Liver (tissue), 8 donors: ENCODE measurements at regions not wholly inside any gene's neighbourhood (a gene's known extent, or its start where the extent isn't known, plus 50 kb on each side); places are given as distances from the start of the nearest gene placed in this dataset.

Source experiments
- DNase-seq: peaks from one replicate; pipeline ENCODE4 v3.0.0-alpha.2; 2017; ENCODE audit warnings: low spot score
- H3K27ac ChIP-seq, 2 donors: one replicate each; pipeline ENCODE4 v1.7.0; 2013; ENCODE audit warnings: inconsistent platforms in 2 of 2, low read length in 2 of 2, control low read depth in 1 of 2, low read depth in 1 of 2, mild to moderate bottlenecking in 1 of 2
- H3K27me3 ChIP-seq, 4 donors: one replicate each; pipeline versions ENCODE4 v1.6.1 to v1.7.0; 2013; ENCODE audit warnings: low read length in 3 of 4, inconsistent platforms in 1 of 4, mild to moderate bottlenecking in 1 of 4, moderate library complexity in 1 of 4; ENCODE audit not compliant: control insufficient read depth in 4 of 4, insufficient read depth in 4 of 4
- H3K36me3 ChIP-seq, 4 donors: one replicate each; pipeline versions ENCODE4 v1.6.1 to v1.7.0; 2013; ENCODE audit warnings: low read length in 3 of 4, mild to moderate bottlenecking in 3 of 4, low read depth in 1 of 4, moderate library complexity in 1 of 4; ENCODE audit not compliant: control insufficient read depth in 4 of 4, insufficient read depth in 3 of 4
- H3K4me1 ChIP-seq, 4 donors: one replicate each; pipeline versions ENCODE4 v1.6.1 to v1.7.0; 2013; ENCODE audit warnings: low read length in 3 of 4, mild to moderate bottlenecking in 3 of 4, moderate library complexity in 1 of 4; ENCODE audit not compliant: control insufficient read depth in 4 of 4, insufficient read depth in 4 of 4
- H3K4me3 ChIP-seq, 3 donors: one replicate each; pipeline versions ENCODE4 v1.6.1 to v1.7.0; 2013; ENCODE audit warnings: low read length in 3 of 3, control low read depth in 1 of 3, low read depth in 1 of 3, mild to moderate bottlenecking in 1 of 3
- H3K9ac ChIP-seq, 2 donors: one replicate each; pipeline ENCODE4 v1.7.0; 2013; ENCODE audit warnings: low read length in 2 of 2, mild to moderate bottlenecking in 2 of 2, moderate library complexity in 2 of 2, control low read depth in 1 of 2, low read depth in 1 of 2
- H3K9me3 ChIP-seq, 4 donors: one replicate each; pipeline versions ENCODE4 v1.6.1 to v1.7.0; 2013; ENCODE audit warnings: low read length in 3 of 4; ENCODE audit not compliant: control insufficient read depth in 4 of 4
- EGR1 ChIP-seq, 2 donors: IDR thresholded peaks; 2 replicates each; pipeline ENCODE4 v1.6.1; 2016 to 2018; ENCODE audit warnings: antibody characterized with exemption in 2 of 2, low read depth in 2 of 2
- FOXA1 ChIP-seq: IDR thresholded peaks from 2 replicates; pipeline ENCODE4 v1.6.1; 2016; ENCODE audit warnings: antibody characterized with exemption
- FOXA2 ChIP-seq: IDR thresholded peaks from 2 replicates; pipeline ENCODE4 v1.6.1; 2016; ENCODE audit warnings: antibody characterized with exemption
- GABPA ChIP-seq, 2 donors: IDR thresholded peaks in 1 of 2; conservative IDR thresholded peaks in 1 of 2; 2 replicates each; pipeline ENCODE4 v1.6.1; 2016; ENCODE audit warnings: antibody characterized with exemption in 2 of 2, mild to moderate bottlenecking in 1 of 2, moderate library complexity in 1 of 2
- HNF4G ChIP-seq: IDR thresholded peaks from 2 replicates; pipeline ENCODE4 v1.6.1; 2016; ENCODE audit warnings: antibody characterized with exemption
- JUND ChIP-seq, 2 donors: IDR thresholded peaks; 2 replicates each; pipeline ENCODE4 v1.6.1; 2016; ENCODE audit warnings: antibody characterized with exemption in 2 of 2
- NR2F2 ChIP-seq: IDR thresholded peaks from 2 replicates; pipeline ENCODE4 v1.6.1; 2016; ENCODE audit warnings: antibody characterized with exemption
- RAD21 ChIP-seq, 2 donors: IDR thresholded peaks; 2 replicates each; pipeline ENCODE4 v1.6.1; 2016; ENCODE audit warnings: antibody characterized with exemption in 2 of 2, mild to moderate bottlenecking in 2 of 2
- RXRA ChIP-seq, 2 donors: IDR thresholded peaks; 2 replicates each; pipeline ENCODE4 v1.6.1; 2017 to 2018; ENCODE audit warnings: antibody characterized with exemption in 2 of 2, mild to moderate bottlenecking in 1 of 2
- TAF1 ChIP-seq: conservative IDR thresholded peaks from 2 replicates; pipeline ENCODE4 v1.6.1; 2016; ENCODE audit warnings: antibody characterized with exemption, mild to moderate bottlenecking
- YY1 ChIP-seq: IDR thresholded peaks from 2 replicates; pipeline ENCODE4 v1.6.1; 2016; ENCODE audit warnings: antibody characterized with exemption, mild to moderate bottlenecking
- WGBS: extraction: QIAGEN DNeasy Blood & Tissue Kit; methylation state at CpG from one replicate; pipeline ENCODE4 v1.1.7; 2013; 5-methylcytosine and 5-hydroxymethylcytosine counted together
- TF ChIP-seq, protein P1 (sequence below): IDR thresholded peaks from 2 replicates; pipeline ENCODE4 v1.6.1; 2016; ENCODE audit warnings: antibody characterized with exemption
- TF ChIP-seq, protein P2 (sequence below): fragments of 150-350 bp; IDR thresholded peaks from 2 replicates; pipeline ENCODE4 v1.5.1; 2017; ENCODE audit warnings: improper control_type of control experiment, low read depth, low read length; ENCODE audit not compliant: missing input control
- TF ChIP-seq, protein P3 (sequence below): IDR thresholded peaks from 2 replicates; pipeline ENCODE4 v1.6.1; 2016; ENCODE audit warnings: antibody characterized with exemption
- TF ChIP-seq, protein P4 (sequence below): IDR thresholded peaks from 2 replicates; pipeline ENCODE4 v1.6.1; 2016; ENCODE audit warnings: antibody characterized with exemption, mild to moderate bottlenecking
- donor health status: healthy.
- donor health status: healthy.
- donor health status: healthy.
- donor health status: healthy.
- donor health status: healthy.

DNA sequence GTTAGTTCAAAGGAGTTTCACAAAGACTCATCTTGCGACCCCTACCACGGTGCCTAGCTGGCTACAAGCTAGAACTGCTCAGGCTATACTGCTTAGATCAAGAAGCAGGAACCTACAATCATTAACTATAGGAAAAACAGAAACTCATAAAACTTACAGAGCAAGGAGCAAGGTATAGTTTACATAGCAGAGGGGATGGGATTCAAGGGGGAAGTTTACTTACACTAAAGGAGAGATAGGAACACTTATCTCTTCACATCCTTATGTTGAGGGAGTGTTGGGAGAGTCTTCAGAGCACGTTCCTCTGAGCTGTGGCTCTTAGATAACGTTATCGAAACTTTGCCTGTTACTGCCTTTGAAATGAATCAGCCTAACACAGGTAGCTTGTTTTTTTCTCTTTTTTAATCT is 58.1 kb downstream of the FSCB start:
- 32% methylated on average over 5 of the region's 5 CpGs for WGBS
- Histone ChIP-seq H3K4me3 (no peak overlapping the region), H3K4me1 (no peaks in the 10 kb centered on the region), H3K9ac (no peak overlapping the region), H3K27ac (no peak overlapping the region), H3K27me3 (no peaks in the 10 kb centered on the region), H3K36me3 (no peaks in the 10 kb centered on the region), H3K9me3 (peaks cover 0 to 6% (median 0%) of the 10 kb centered on the region in 4 donors)
- DNase-seq: no peak
- TF ChIP-seq GABPA (IDR thresholded peaks at IDR 0.05 in 1 of 2, conservative IDR thresholded peaks at IDR 0.05 in 1 of 2) (no peak), FOXA2 (no peak), EGR1 (IDR thresholded peaks at IDR 0.05; ENCODE audit: low read depth in 2 of 2) (no peak), JUND (IDR thresholded peaks at IDR 0.05) (no peak), RAD21 (IDR thresholded peaks at IDR 0.05) (no peak), FOXA1 (no peak), RXRA (IDR thresholded peaks at IDR 0.05) (no peak), HNF4G (no peak), NR2F2 (no peak), YY1 (no peak)
- TF ChIP-seq, protein P1, sequence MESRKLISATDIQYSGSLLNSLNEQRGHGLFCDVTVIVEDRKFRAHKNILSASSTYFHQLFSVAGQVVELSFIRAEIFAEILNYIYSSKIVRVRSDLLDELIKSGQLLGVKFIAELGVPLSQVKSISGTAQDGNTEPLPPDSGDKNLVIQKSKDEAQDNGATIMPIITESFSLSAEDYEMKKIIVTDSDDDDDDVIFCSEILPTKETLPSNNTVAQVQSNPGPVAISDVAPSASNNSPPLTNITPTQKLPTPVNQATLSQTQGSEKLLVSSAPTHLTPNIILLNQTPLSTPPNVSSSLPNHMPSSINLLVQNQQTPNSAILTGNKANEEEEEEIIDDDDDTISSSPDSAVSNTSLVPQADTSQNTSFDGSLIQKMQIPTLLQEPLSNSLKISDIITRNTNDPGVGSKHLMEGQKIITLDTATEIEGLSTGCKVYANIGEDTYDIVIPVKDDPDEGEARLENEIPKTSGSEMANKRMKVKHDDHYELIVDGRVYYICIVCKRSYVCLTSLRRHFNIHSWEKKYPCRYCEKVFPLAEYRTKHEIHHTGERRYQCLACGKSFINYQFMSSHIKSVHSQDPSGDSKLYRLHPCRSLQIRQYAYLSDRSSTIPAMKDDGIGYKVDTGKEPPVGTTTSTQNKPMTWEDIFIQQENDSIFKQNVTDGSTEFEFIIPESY: no peak
- TF ChIP-seq, protein P2, sequence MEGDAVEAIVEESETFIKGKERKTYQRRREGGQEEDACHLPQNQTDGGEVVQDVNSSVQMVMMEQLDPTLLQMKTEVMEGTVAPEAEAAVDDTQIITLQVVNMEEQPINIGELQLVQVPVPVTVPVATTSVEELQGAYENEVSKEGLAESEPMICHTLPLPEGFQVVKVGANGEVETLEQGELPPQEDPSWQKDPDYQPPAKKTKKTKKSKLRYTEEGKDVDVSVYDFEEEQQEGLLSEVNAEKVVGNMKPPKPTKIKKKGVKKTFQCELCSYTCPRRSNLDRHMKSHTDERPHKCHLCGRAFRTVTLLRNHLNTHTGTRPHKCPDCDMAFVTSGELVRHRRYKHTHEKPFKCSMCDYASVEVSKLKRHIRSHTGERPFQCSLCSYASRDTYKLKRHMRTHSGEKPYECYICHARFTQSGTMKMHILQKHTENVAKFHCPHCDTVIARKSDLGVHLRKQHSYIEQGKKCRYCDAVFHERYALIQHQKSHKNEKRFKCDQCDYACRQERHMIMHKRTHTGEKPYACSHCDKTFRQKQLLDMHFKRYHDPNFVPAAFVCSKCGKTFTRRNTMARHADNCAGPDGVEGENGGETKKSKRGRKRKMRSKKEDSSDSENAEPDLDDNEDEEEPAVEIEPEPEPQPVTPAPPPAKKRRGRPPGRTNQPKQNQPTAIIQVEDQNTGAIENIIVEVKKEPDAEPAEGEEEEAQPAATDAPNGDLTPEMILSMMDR: no peak
- TF ChIP-seq, protein P3, sequence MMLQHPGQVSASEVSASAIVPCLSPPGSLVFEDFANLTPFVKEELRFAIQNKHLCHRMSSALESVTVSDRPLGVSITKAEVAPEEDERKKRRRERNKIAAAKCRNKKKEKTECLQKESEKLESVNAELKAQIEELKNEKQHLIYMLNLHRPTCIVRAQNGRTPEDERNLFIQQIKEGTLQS: no peak
- TF ChIP-seq, protein P4, sequence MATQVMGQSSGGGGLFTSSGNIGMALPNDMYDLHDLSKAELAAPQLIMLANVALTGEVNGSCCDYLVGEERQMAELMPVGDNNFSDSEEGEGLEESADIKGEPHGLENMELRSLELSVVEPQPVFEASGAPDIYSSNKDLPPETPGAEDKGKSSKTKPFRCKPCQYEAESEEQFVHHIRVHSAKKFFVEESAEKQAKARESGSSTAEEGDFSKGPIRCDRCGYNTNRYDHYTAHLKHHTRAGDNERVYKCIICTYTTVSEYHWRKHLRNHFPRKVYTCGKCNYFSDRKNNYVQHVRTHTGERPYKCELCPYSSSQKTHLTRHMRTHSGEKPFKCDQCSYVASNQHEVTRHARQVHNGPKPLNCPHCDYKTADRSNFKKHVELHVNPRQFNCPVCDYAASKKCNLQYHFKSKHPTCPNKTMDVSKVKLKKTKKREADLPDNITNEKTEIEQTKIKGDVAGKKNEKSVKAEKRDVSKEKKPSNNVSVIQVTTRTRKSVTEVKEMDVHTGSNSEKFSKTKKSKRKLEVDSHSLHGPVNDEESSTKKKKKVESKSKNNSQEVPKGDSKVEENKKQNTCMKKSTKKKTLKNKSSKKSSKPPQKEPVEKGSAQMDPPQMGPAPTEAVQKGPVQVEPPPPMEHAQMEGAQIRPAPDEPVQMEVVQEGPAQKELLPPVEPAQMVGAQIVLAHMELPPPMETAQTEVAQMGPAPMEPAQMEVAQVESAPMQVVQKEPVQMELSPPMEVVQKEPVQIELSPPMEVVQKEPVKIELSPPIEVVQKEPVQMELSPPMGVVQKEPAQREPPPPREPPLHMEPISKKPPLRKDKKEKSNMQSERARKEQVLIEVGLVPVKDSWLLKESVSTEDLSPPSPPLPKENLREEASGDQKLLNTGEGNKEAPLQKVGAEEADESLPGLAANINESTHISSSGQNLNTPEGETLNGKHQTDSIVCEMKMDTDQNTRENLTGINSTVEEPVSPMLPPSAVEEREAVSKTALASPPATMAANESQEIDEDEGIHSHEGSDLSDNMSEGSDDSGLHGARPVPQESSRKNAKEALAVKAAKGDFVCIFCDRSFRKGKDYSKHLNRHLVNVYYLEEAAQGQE: no peak

GRCh38 chr14:44446965-44447364 is 60.1 kb downstream of the FSCB start:
- Histone ChIP-seq H3K36me3 (no peaks in the 10 kb centered on the region), H3K27me3 (no peaks in the 10 kb centered on the region), H3K4me1 (no peaks in the 10 kb centered on the region), H3K4me3 (no peak overlapping the region), H3K9me3 (peaks cover 0 to 6% (median 0%) of the 10 kb centered on the region in 4 donors), H3K9ac (no peak overlapping the region), H3K27ac (no peak overlapping the region)
- WGBS: 81% methylated on average over 2 of the region's 2 CpGs
- TF ChIP-seq YY1: no peak
- no peak for TF ChIP-seq TAF1
- TF ChIP-seq, protein P3: no peak
- no peak for TF ChIP-seq JUND (IDR thresholded peaks at IDR 0.05)
- TF ChIP-seq, protein P1: no peak
- TF ChIP-seq EGR1 (IDR thresholded peaks at IDR 0.05; ENCODE audit: low read depth in 2 of 2): no peak
- TF ChIP-seq RAD21 (IDR thresholded peaks at IDR 0.05): no peak
- no peak for TF ChIP-seq FOXA2
- TF ChIP-seq RXRA (IDR thresholded peaks at IDR 0.05): no peak
- DNase-seq: no peak
